Esophagus muscularis mucosa (tissue), 4 donors: ENCODE measurements at regions not wholly inside any gene's neighbourhood (a gene's known extent, or its start where the extent isn't known, plus 50 kb on each side); places are given as distances from the start of the nearest gene placed in this dataset.

Source experiments
- DNase-seq: peaks from one replicate; pipeline ENCODE4 v3.0.0-alpha.2; 2017; ENCODE audit errors: extremely low spot score
- H3K27ac ChIP-seq, 4 donors: fragments of 200-600 bp; sonication (generic); replicated peaks in 1 of 4; 1 replicate in 3 of 4; 2 replicates in 1 of 4; pipeline ENCODE4 v1.5.1; 2016 to 2019; ENCODE audit warnings: mild to moderate bottlenecking in 1 of 4
- H3K27me3 ChIP-seq, 4 donors: fragments of 200-600 bp; sonication (generic); one replicate each; pipeline versions ENCODE4 v1.5.1 to v1.6.0; 2016 to 2019
- H3K36me3 ChIP-seq, 4 donors: fragments of 200-600 bp; sonication (generic); one replicate each; pipeline ENCODE4 v1.5.1; 2016 to 2019
- H3K4me1 ChIP-seq, 4 donors: fragments of 200-600 bp; sonication (generic); one replicate each; pipeline ENCODE4 v1.5.1; 2016 to 2019
- H3K4me3 ChIP-seq, 4 donors: fragments of 200-600 bp; sonication (generic); 1 replicate in 2 of 4; 2 replicates in 2 of 4; pipeline ENCODE4 v1.5.1; 2016 to 2019; ENCODE audit warnings: mild to moderate bottlenecking in 4 of 4, moderate library complexity in 1 of 4
- H3K9me3 ChIP-seq, 4 donors: fragments of 200-600 bp; sonication (generic); 1 replicate in 3 of 4; 2 replicates in 1 of 4; pipeline ENCODE4 v1.5.1; 2016 to 2019
- CTCF ChIP-seq, 3 experiments: fragments of 200-600 bp in 2 of 3; fragments of 450-650 bp in 1 of 3; sonication (generic) in 2 of 3; IDR thresholded peaks; one replicate each; pipeline ENCODE4 v1.5.1; 2017 to 2019; ENCODE audit warnings: antibody characterized with exemption in 3 of 3, mild to moderate bottlenecking in 2 of 3, moderate library complexity in 1 of 3
- EP300 ChIP-seq: sonication (generic); formaldehyde crosslinking; IDR thresholded peaks from one replicate; pipeline ENCODE4 v1.6.1; 2017; ENCODE audit warnings: antibody characterized with exemption
- POLR2A ChIP-seq: fragments of 450-650 bp; IDR thresholded peaks from one replicate; pipeline ENCODE4 v1.6.1; 2017; ENCODE audit warnings: antibody characterized with exemption, moderate library complexity, mild to moderate bottlenecking, low read depth
- POLR2AphosphoS5 ChIP-seq, 2 donors: sonication (generic); formaldehyde crosslinking; IDR thresholded peaks; one replicate each; pipeline ENCODE4 v1.6.1; 2017; ENCODE audit warnings: antibody characterized with exemption in 2 of 2
- WGBS: methylation state at CpG from one replicate; pipeline ENCODE4 v1.1.5; 2018; 5-methylcytosine and 5-hydroxymethylcytosine counted together
- intact Hi-C: fragments of 100-400 bp; cut with DNase I; formaldehyde crosslinking; loops from one replicate; pipeline ENCODE4 v1.15.1; 2023

GRCh38 chr20:5265662-5265985 lies 51.1 kb downstream of the PROKR2 start:
- Histone ChIP-seq H3K4me3 (no peak overlapping the region), H3K27ac (no peak overlapping the region), H3K36me3 (no peaks in the 10 kb centered on the region), H3K4me1 (no peaks in the 10 kb centered on the region), H3K9me3 (no peaks in the 10 kb centered on the region), H3K27me3 (no peaks in the 10 kb centered on the region)
- whole genome bisulfite sequencing: 39% methylated on average over 2 of the region's 2 CpGs
- DNase-seq: no peak
- TF ChIP-seq POLR2A (no peak), POLR2AphosphoS5 (IDR thresholded peaks at IDR 0.05) (no peak), CTCF (IDR thresholded peaks at IDR 0.05) (no peak), EP300 (no peak)
- intact Hi-C loops: no loop called here

- TF ChIP-seq POLR2AphosphoS5 (IDR thresholded peaks at IDR 0.05) (no peak), EP300 (no peak)
- WGBS: 74% methylated on average over 11 of the region's 11 CpGs
- intact Hi-C loops: no loop called here
Measured at GRCh38 chr20:5264807-5265661, 51.7 kb downstream of the PROKR2 start.

DNA sequence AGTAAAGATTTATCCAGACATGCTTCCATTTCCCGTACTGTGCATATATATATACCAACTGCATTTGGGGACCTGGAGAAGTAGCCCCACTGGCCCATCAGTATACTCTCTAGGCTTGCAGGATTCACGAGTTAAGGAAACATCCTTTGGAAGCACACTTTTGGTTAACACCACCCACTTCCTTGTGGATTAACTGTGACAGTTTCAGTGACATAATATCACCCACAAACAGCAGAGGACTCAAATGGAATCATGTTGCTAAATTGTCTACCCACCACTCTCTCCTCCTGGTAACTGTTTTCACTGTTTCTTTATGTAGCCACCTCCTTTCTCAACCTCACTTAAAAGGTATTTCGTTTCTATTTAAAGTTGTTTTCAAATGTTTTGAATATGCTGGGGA lies 55.0 kb downstream of the PROKR2 start:
- H3K36me3 ChIP-seq: no peaks in the 10 kb centered on the region
- intact Hi-C loops: no loop called here
- no peaks in the 10 kb centered on the region for H3K27me3 ChIP-seq
- TF ChIP-seq CTCF (IDR thresholded peaks at IDR 0.05) (no peak), POLR2A (no peak), EP300 (no peak), POLR2AphosphoS5 (IDR thresholded peaks at IDR 0.05) (no peak)
- WGBS: 68% methylated on average over 3 of the region's 3 CpGs
- no peaks in the 10 kb centered on the region for H3K9me3 ChIP-seq
- H3K4me3 ChIP-seq: no peak overlapping the region
- peak; percentile 42 for DNase-seq
- no peak overlapping the region for H3K27ac ChIP-seq
- H3K4me1 ChIP-seq: no peaks in the 10 kb centered on the region

More at GRCh38 chr20:5264807-5265661, 51.7 kb downstream of the PROKR2 start:
- H3K36me3 ChIP-seq: no peaks in the 10 kb centered on the region
- H3K4me1 ChIP-seq: no peaks in the 10 kb centered on the region
- H3K27me3 ChIP-seq: no peaks in the 10 kb centered on the region
- H3K9me3 ChIP-seq: no peaks in the 10 kb centered on the region
- DNase-seq: no peak
- H3K4me3 ChIP-seq: no peak overlapping the region
- H3K27ac ChIP-seq: no peak overlapping the region

GRCh38 chr20:5260889-5261288 lies 55.9 kb downstream of the PROKR2 start:
- intact Hi-C loops: no loop called here
- Histone ChIP-seq H3K4me3 (no peak overlapping the region), H3K9me3 (no peaks in the 10 kb centered on the region), H3K27me3 (no peaks in the 10 kb centered on the region), H3K27ac (no peak overlapping the region), H3K36me3 (no peaks in the 10 kb centered on the region), H3K4me1 (no peaks in the 10 kb centered on the region)
- no peak for TF ChIP-seq POLR2AphosphoS5 (IDR thresholded peaks at IDR 0.05)
- TF ChIP-seq POLR2A: no peak
- TF ChIP-seq CTCF (IDR thresholded peaks at IDR 0.05): no peak
- DNase-seq: no peak
- 77% methylated on average over 2 of the region's 2 CpGs for WGBS
